ENCODE measurements at regions not wholly inside any gene's neighbourhood (a gene's known extent, or its start where the extent isn't known, plus 50 kb on each side); places are given as distances from the start of the nearest gene placed in this dataset.

- no peak overlapping the region for H3K27ac Mint-ChIP-seq
Observed at GRCh38 chr9:126248680-126249079, 77.9 kb upstream of the MVB12B start.

GRCh38 chr9:126261584-126262356 is 64.9 kb upstream of the MVB12B start:
- H3K27ac Mint-ChIP-seq, result no peak overlapping the region
- DNase-seq, result no peak
- peaks cover 11% of the 10 kb centered on the region for H3K9me3 Mint-ChIP-seq
- no peak overlapping the region for H3K4me3 Mint-ChIP-seq
- peaks cover 40% of the 10 kb centered on the region for H3K27me3 Mint-ChIP-seq
- H3K4me1 Mint-ChIP-seq, result peaks cover 3% of the 10 kb centered on the region
- H3K36me3 Mint-ChIP-seq, result no peaks in the 10 kb centered on the region

More at GRCh38 chr9:126248680-126249079, 77.9 kb upstream of the MVB12B start:
- H3K4me3 Mint-ChIP-seq, result no peak overlapping the region
- peaks cover 14% of the 10 kb centered on the region for H3K9me3 Mint-ChIP-seq
- peaks cover 19% of the 10 kb centered on the region for H3K27me3 Mint-ChIP-seq
- H3K36me3 Mint-ChIP-seq, result peaks cover 3% of the 10 kb centered on the region
- DNase-seq, result no peak
- H3K4me1 Mint-ChIP-seq, result no peaks in the 10 kb centered on the region

DNA sequence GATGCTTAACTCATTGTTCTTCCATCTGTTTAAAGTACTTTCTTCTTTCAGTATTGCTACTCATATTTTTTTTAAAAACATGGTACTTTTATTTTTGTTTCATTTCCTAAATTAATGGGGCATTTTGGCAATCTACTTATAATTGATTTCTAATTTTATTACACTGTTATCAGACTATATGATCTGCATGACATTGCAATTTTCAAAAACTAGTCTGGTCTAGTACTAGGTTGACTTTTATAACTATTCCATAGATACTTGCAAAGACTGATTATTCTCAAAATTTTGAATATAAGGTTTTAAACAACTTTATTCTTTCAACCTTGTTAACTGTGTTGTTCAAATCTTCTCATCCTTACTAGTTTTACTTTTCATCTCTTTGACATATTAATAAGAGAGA is 63.9 kb upstream of the MVB12B start:
- Mint-ChIP-seq H3K4me3 (no peak overlapping the region), H3K27ac (no peak overlapping the region), H3K36me3 (no peaks in the 10 kb centered on the region), H3K4me1 (peaks cover 3% of the 10 kb centered on the region), H3K9me3 (peaks cover 11% of the 10 kb centered on the region), H3K27me3 (peaks cover 37% of the 10 kb centered on the region)
- DNase-seq, result no peak

DNA sequence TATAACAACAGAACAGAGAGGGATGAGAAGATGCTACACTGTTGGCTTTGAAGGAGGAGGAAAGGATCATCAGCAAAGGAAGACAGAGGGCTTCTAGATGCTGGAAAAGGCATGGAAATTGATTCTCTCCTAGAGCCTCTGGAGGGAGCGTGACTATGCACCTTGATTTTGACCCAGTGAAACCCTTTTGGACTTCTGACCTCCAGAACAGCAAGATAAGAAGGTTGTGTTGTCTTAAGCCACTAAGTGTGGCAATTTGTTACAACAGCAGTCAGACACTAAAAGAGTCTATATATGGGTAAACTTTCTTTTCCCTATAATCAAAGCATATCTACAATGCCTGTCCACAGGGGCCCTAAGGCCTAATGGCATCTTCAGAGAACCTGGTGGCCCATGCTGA is 56.1 kb upstream of the MVB12B start:
- Mint-ChIP-seq H3K4me1 (no peaks in the 10 kb centered on the region), H3K27ac (no peak overlapping the region), H3K4me3 (no peak overlapping the region), H3K36me3 (no peaks in the 10 kb centered on the region), H3K9me3 (peaks cover 6% of the 10 kb centered on the region), H3K27me3 (no peaks in the 10 kb centered on the region)
- no peak for DNase-seq

GRCh38 chr9:126275386-126276001 is 51.1 kb upstream of the MVB12B start:
- no peak overlapping the region for H3K4me3 Mint-ChIP-seq
- no peaks in the 10 kb centered on the region for H3K36me3 Mint-ChIP-seq
- H3K9me3 Mint-ChIP-seq, result peaks cover 12% of the 10 kb centered on the region
- H3K27me3 Mint-ChIP-seq, result peaks cover 11% of the 10 kb centered on the region
- H3K4me1 Mint-ChIP-seq, result no peaks in the 10 kb centered on the region
- DNase-seq, result no peak
- no peak overlapping the region for H3K27ac Mint-ChIP-seq

DNA sequence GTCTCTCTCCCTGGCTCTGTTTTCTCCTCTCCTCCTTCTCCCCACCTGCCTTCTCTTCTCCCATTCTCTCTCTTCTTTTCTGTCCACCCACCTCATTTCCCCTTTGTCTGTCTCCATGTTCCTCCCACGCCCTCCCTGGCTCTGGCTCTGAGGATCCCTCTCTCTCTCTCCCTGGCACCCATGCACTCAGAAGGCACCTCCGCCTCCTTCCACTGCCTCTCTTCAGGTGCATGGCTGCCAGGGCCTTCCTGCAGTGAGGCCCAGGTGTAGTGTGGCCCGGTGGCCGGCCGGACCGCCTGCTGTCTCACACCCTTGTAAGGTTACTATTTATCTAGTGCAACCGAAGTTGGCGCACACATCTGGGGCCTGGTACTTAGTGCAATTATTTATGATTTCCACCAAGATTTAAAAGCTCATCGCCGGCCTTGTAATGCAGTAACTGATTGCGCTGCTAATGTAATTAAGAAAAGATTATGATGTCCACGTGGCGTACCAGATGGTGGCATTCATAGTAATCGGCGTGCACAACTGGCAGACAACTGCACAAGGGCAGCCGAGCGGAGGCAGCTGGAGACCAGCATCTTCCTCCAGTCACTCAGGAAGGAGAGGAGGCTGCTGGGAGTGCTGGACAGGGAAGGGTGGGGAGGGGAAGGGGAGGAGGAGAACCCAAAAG is 50.4 kb upstream of the MVB12B start:
- DNase-seq, result no peak
- Mint-ChIP-seq H3K4me3 (no peak overlapping the region), H3K36me3 (no peaks in the 10 kb centered on the region), H3K27me3 (peaks cover 11% of the 10 kb centered on the region), H3K27ac (no peak overlapping the region), H3K9me3 (peaks cover 12% of the 10 kb centered on the region), H3K4me1 (no peaks in the 10 kb centered on the region)

All from activated naive CD8-positive, alpha-beta T cell treated with anti-CD3 and anti-CD28 coated beads for 36 hours (primary cell).